KOPT-K1 (cell line): ENCODE measurements at regions not wholly inside any gene's neighbourhood (a gene's known extent, or its start where the extent isn't known, plus 50 kb on each side); places are given as distances from the start of the nearest gene placed in this dataset.
A peak's percentile ranks its signal among the peaks of the same experiment; 100 is the strongest.

Experiments
- H3K27ac ChIP-seq: fragments of 200-600 bp; sonication (generic); 2 replicates; pipeline ENCODE4 v1.5.1; 2016; ENCODE audit warnings: antibody characterized with exemption, mild to moderate bottlenecking, low read depth, low read length; ENCODE audit not compliant: poor library complexity, severe bottlenecking
- H3K36me3 ChIP-seq: fragments of 200-600 bp; sonication (generic); 2 replicates; pipeline ENCODE4 v1.5.1; 2017; ENCODE audit warnings: antibody characterized with exemption, mild to moderate bottlenecking, low read length, moderate library complexity; ENCODE audit not compliant: insufficient read depth
- H3K9me3 ChIP-seq: fragments of 200-600 bp; sonication (generic); 2 replicates; pipeline ENCODE4 v1.5.1; 2017; ENCODE audit warnings: antibody characterized with exemption, low read length, mild to moderate bottlenecking; ENCODE audit not compliant: insufficient read depth, poor library complexity, severe bottlenecking

DNA sequence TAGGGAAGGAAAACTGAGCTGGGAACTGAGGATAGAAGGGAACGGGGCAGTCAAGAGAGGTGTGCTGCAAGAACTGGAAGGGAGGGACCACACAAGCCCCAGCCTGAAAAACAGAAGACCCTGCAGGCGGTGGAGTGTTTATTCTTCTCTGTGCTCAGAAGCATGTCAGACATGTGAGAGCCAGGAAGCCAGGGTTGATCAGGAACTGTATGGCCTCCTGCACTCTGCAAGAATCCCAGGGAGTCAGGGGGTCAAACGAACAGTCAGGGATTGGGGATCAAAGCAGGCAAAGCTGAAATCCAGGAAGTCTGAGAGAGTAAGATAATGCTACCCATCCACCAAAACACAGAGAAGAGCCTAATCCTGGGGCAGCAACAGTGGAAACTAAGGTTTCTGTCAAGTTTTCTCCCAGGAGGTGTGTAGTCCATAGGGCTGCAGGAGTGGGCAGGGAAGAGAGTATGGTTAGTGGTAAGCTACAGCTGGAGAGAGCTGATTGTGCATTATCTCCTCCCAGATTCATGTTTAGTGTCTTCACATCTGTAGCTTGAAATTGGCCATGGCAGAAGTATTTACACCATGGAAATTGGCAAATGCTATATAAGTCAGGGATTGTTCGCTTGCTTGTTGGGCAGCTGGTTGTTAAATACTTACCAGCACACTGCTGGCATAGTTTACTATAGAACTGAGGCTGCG lies 115.4 kb upstream of the SLC44A1 start:
- no peaks in the 10 kb centered on the region for H3K9me3 ChIP-seq
- H3K36me3 ChIP-seq: no peaks in the 10 kb centered on the region
- H3K27ac ChIP-seq: peak overlapping the region; percentile 83

DNA sequence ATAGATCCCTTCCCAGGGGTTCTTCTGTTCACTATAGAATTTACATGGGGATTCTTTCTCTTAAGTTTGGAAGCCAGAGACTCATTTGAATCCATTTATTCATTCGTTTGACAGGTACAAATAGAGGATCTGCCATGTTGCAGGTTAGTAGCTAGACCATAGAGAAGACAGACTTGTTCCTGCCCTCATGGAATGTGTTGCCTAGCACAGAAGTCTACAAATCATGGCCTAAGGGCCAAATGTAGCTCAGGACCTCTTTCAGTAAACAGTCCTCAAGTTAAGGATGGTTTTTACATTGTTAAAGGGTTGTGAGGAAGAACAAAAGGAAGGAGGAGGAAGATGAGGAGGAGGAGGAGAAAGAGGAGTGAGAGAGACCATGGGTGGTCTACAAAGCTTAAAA lies 114.7 kb upstream of the SLC44A1 start:
- no peaks in the 10 kb centered on the region for H3K36me3 ChIP-seq
- H3K27ac ChIP-seq: peak overlapping the region; percentile 83
- no peaks in the 10 kb centered on the region for H3K9me3 ChIP-seq

DNA sequence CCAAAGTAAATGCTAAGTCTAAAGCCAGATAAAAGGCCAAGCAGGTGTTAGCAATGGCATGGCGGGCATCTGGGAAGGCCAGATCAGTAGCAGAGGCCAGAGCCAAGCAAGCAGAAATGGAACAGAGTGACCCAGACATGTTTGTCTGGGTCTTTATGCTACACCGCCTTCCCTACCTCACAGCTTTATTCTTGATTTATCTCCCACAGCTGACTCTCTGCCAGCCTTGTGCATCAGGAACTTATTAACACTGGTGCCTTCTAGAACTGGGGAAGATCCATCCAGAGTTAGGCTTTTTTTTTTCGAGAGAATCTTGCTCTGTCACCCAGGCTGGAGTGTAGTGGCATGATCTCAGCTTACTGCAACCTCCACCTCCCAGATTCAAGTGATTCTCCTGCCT lies 112.5 kb upstream of the SLC44A1 start:
- Histone ChIP-seq H3K36me3 (no peaks in the 10 kb centered on the region), H3K9me3 (no peaks in the 10 kb centered on the region), H3K27ac (no peak overlapping the region)

DNA sequence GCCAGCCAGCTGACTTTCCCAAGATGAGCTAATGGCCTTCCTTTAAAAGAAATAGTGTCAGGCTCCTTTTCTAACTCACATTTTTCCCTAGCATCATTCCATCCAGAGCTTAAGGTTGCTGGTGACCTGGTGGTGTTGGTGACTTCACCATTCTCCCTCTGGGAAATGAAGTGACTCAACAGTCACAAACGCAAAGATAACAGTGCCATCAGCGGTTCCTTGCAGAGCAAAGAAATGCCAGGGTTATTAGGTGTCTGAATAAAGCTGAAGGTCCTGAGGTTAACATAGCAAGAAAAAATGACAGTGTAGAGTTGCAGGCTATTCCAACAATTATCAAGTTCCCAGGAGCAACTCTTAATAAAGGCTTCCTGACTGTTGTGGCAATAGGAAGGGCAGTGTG lies 111.8 kb upstream of the SLC44A1 start:
- no peaks in the 10 kb centered on the region for H3K36me3 ChIP-seq
- no peak overlapping the region for H3K27ac ChIP-seq
- no peaks in the 10 kb centered on the region for H3K9me3 ChIP-seq

DNA sequence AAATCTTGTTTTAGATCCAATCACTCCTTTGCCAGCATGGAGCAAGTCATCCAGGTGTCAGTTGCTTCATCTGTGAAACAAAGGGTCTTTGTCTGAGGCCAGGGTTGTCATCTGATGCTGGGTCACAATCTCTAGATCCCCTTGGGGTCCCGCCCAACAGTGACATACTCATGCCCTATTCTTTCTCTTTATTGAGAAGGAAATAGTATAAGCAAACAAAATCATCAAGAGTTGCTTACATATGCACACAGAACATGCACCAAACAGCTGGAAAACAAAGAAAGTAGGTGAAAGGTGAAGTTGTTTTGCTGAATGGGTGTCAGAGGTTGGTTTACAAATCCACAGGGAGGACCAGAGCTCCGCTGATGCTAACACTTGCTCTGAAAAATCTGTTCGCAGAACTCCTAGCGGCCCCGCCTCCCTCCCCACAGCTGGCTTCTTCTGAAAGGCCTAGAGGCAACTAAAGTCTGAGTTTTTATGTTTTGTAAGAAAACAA lies 106.1 kb upstream of the SLC44A1 start:
- Histone ChIP-seq H3K27ac (no peak overlapping the region), H3K9me3 (no peaks in the 10 kb centered on the region), H3K36me3 (no peaks in the 10 kb centered on the region)

DNA sequence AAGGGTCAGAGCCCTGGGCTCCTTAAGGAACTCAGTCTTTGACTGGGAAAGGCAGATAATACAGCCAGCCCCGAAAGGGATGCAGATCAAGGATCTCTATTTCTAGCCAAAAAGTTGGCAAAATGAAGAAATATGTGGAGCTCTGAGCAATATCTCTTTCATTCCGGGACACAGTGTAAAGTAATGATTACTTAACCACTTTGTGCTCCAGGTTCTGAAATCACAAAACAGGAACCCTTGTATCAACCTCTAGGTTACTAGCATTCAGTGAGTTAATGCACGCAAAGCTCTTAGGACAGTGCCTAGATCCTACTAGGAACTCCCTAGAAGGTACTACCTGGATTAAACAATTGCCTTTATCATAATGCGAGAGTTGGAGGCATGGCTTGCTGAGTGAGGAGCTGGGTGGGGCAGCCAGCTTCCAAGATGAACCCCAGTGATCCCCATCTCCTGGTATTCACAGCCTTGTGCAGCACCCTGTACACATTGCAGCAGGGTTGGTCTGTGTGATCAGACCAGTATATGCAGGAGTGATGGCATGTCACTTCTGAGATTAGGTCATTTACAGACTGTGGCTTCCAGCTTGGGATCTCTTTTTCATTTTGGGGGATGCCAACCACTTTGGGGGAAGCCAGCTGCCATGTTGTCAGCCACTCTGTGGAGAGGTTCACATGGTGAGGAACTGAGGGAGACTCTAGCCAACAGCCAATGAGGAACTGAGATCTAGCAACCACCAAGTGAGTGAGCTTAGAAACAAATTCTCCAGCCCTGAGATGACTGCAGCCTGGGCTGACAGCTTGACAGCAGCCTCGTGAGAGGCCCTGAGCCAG lies 103.1 kb upstream of the SLC44A1 start:
- Histone ChIP-seq H3K36me3 (no peaks in the 10 kb centered on the region), H3K9me3 (no peaks in the 10 kb centered on the region), H3K27ac (peak overlapping the region; percentile 17)

DNA sequence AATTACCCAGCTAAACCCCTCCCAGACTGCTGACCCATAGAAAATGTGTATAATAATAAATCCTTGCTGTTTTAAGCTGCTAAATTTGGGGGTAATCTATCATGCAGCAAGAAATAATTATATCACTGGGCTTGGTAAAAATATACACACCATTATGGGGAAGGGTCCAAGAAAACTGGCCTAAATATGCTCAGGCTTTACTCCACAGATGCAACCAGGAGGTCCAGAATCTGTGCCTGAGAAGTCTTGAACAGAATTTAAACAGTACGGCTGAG lies 102.5 kb upstream of the SLC44A1 start:
- Histone ChIP-seq H3K36me3 (no peaks in the 10 kb centered on the region), H3K27ac (peak overlapping the region; percentile 17), H3K9me3 (no peaks in the 10 kb centered on the region)

DNA sequence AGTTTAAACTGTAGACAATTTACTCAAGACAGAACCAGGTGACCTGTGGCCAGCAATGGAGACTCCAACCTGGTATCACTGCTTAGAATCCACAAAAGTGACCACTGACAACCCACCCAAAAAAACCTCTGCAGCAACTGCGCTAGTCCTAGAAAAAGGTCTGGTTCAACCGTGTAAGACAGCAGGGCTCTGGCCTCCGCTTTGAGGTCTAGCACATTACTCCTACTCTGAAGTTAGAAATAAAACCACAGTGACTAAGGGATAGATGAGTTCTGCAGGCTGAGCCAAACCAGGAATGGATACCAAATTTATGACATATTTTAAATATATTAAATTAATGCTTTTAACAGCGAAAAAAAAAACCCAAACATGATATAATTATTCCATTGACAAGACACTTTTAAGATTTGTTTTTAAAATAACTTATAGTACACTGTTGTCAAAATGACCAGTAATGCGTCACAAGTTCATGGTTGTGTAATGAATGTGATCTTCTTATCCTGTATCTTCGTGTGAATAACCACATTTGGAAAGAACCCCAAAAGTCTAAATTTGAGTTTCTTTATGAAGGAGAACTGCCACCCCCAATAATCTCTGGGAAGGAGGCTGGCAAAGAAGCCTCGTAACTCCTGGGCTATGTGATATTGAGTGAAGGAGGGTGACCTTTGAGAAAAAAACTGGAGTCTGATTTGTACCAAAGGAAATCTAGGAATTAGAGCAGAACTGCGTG lies 101.9 kb upstream of the SLC44A1 start:
- H3K27ac ChIP-seq: peak overlapping the region; percentile 17
- no peaks in the 10 kb centered on the region for H3K36me3 ChIP-seq
- H3K9me3 ChIP-seq: no peaks in the 10 kb centered on the region

DNA sequence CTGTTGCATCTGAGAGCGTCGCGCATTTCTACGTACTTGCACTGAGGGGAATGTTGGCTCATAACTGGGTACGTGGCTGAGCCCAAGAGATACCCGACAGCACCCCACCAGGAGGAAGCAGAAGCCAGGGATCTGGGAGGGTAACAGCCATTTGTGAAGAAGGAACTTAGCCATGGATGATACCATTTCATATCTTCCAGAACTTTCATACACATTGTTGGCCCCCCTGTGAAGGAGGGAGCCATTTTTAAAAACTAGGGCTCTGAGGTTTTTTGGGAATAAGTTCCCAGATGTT lies 101.4 kb upstream of the SLC44A1 start:
- no peaks in the 10 kb centered on the region for H3K36me3 ChIP-seq
- no peaks in the 10 kb centered on the region for H3K9me3 ChIP-seq
- H3K27ac ChIP-seq: no peak overlapping the region

DNA sequence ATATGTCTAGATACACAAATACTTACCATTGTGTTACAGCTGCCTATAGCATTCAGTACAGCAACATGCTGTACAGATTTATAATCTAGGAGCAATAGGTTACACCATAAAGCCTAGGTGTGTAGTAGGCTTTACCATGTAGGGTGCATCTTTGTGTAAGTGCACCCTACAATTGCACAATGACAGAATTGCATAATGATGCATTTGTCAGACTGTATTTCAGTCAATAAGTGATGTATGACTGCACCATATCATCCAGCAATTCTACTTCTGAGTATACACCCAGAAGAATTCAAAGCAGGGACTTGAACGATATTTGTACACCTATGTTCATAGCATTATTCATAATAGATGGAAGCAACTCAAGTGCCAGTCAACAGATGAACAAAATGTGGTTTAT lies 100.4 kb upstream of the SLC44A1 start:
- Histone ChIP-seq H3K36me3 (no peaks in the 10 kb centered on the region), H3K9me3 (no peaks in the 10 kb centered on the region), H3K27ac (no peak overlapping the region)

DNA sequence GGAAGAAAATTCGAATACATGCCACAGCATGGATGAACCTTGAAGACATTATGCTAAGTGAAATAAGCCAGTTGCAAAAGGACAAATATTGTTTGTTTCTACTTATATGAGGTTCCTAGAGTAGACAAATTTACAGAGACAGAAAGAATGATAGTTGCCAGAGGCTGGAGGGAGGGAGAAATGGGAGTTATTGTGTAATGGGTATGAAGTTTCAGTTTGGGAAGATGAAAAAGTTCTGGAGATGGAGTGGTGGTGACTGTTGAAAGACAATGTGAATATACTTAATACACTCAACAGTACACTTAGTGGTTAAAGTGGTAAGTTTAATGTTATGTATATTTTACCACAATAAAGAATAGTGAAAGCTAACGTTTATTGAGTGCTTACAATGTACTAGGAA lies 99.6 kb upstream of the SLC44A1 start:
- no peaks in the 10 kb centered on the region for H3K9me3 ChIP-seq
- H3K27ac ChIP-seq: peak overlapping the region; percentile 29
- no peaks in the 10 kb centered on the region for H3K36me3 ChIP-seq

DNA sequence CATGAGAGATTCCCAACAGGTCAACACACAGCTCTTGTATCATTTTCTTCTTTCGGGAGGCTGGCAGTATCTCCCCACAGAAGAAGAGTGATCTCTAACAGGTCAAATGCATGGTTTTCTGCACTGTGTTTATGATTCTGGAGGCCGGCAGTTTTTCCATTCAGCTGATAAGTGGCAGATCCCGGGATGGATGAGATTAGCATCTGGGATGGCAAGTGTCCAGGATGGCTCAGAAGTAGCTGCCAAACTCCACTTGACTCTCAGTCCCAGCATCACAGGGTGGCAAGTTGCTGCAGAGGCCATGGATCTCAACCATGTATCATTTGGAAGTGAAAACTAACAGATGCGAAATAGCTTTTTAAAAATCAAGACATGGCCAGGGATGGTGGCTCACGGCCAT lies 97.8 kb upstream of the SLC44A1 start:
- Histone ChIP-seq H3K9me3 (no peaks in the 10 kb centered on the region), H3K27ac (no peak overlapping the region), H3K36me3 (no peaks in the 10 kb centered on the region)

DNA sequence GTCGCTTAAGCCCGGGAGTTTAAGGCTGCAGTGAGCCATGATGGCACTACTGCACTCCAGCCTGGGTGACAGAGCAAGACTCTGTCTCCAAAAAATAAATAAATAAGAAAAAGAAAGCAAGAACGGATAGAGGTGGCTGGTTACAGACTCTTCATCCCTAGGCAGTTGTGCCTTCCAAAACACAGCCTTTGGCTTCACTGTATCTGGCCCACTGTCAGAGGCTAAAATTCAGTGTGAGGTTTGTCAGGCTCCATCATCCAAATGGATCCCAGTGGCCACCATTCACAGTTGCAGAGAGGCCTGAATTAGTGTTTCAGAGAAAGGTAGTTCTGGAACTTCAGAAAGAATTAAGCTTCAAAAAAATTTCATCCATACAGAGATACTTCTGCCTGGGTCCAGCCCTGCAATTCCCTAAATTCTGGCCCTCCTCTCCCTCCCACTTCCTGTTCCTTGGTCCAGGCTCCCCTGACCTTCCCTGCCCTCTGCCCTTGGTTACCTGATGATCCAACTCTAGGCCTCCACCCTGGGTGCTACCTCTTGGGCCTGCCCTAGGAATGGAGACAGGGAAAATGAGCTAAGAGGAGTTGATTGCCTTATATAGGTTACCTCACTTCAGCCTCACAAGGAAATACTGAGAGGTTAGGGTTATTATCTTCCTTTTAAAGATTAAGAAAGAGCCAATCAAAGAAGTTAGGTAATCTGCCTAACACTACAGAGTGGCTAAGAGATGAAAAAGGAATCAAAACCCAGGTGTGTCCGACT lies 97.2 kb upstream of the SLC44A1 start:
- Histone ChIP-seq H3K27ac (no peak overlapping the region), H3K36me3 (no peaks in the 10 kb centered on the region), H3K9me3 (no peaks in the 10 kb centered on the region)

DNA sequence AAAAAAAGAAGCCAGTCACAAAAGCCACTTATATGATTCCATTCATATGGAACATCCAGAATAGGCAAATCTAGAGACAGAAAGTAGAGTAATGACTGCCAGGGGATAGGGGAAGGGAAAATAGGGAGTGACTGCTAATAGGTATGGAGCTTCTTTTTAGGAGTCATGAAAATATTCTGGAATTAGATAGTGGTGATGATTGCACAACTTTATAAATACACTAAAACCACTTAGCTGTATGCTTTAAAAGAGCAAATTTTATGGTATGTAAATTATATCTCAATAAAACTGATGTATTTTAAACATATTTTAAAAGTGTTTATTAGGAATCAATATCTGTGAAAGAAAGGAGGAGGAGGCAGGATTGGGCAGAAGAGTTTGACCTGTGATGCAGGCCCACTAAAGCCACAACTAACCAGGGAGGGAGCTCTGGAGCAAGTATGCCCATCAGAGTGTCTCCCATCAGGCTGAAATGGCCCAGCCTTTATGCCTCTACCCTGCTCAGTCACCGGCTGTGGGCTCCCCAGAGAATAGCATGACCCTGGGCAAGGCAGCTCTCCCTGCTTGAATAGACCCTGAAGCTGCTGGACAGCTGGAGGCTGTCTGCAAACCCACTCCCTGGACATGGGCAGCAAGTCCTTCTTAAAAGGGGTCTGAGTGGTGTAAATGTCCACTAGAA lies 96.0 kb upstream of the SLC44A1 start:
- Histone ChIP-seq H3K36me3 (no peaks in the 10 kb centered on the region), H3K27ac (no peak overlapping the region)

More for the DNA sequence above, 96.0 kb upstream of the SLC44A1 start:
- H3K9me3 ChIP-seq: no peaks in the 10 kb centered on the region
